ENCODE measurements at regions not wholly inside any gene's neighbourhood (a gene's known extent, or its start where the extent isn't known, plus 50 kb on each side); places are given as distances from the start of the nearest gene placed in this dataset.

- no peak for DNase-seq (ENCODE audit: low read depth, low spot score)
- ChIA-PET CTCF (no interaction called here), POLR2A (no interaction called here)
- no peak overlapping the region for H3K4me3 ChIP-seq (ENCODE audit: low read depth, low read length)
- TF ChIP-seq, protein P1, sequence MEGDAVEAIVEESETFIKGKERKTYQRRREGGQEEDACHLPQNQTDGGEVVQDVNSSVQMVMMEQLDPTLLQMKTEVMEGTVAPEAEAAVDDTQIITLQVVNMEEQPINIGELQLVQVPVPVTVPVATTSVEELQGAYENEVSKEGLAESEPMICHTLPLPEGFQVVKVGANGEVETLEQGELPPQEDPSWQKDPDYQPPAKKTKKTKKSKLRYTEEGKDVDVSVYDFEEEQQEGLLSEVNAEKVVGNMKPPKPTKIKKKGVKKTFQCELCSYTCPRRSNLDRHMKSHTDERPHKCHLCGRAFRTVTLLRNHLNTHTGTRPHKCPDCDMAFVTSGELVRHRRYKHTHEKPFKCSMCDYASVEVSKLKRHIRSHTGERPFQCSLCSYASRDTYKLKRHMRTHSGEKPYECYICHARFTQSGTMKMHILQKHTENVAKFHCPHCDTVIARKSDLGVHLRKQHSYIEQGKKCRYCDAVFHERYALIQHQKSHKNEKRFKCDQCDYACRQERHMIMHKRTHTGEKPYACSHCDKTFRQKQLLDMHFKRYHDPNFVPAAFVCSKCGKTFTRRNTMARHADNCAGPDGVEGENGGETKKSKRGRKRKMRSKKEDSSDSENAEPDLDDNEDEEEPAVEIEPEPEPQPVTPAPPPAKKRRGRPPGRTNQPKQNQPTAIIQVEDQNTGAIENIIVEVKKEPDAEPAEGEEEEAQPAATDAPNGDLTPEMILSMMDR (IDR thresholded peaks at IDR 0.05; ENCODE audit: insufficient read depth, low read length, missing control alignments) = no peak
Measured at GRCh38 chr1:239570878-239571277, 184.5 kb downstream of the CHRM3 start.

GRCh38 chr1:239572183-239572582, 185.8 kb downstream of the CHRM3 start:
- POLR2A ChIA-PET = no interaction called here
- TF ChIP-seq, protein P1 (IDR thresholded peaks at IDR 0.05; ENCODE audit: insufficient read depth, low read length, missing control alignments) = no peak

DNA sequence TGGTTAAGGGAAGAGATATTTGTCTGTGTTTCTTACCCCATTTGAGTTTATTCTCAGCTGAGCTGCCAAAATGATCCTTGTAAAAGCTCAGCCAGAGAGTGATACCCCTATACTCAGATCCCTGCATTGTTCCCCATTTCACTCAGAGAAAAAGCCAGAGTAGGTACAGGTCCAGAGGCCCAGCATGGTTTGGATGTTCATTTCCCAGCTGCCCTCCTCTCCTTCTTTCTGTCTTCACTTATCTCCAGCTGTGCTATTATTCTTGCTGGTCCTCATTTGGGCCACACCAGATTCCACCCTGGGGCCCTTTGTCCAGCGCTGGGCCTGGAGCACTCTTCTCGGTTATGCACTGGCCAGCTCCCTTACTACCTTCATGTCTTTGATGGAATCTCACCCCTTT, 187.7 kb downstream of the CHRM3 start:
- CTCF ChIA-PET = no interaction called here
- no peak for DNase-seq (ENCODE audit: low read depth, low spot score)
- POLR2A ChIA-PET = no interaction called here
- no peak overlapping the region for H3K4me3 ChIP-seq (ENCODE audit: low read depth, low read length)
- TF ChIP-seq, protein P1 (IDR thresholded peaks at IDR 0.05; ENCODE audit: insufficient read depth, low read length, missing control alignments) = no peak

More at GRCh38 chr1:239572183-239572582, 185.8 kb downstream of the CHRM3 start:
- no peak for DNase-seq (ENCODE audit: low read depth, low spot score)
- H3K4me3 ChIP-seq (ENCODE audit: low read depth, low read length) = no peak overlapping the region
- CTCF ChIA-PET = no interaction called here

GRCh38 chr1:239575113-239575512, 188.7 kb downstream of the CHRM3 start:
- ChIA-PET CTCF (no interaction called here), POLR2A (no interaction called here)
- no peak overlapping the region for H3K4me3 ChIP-seq (ENCODE audit: low read depth, low read length)
- no peak for DNase-seq (ENCODE audit: low read depth, low spot score)
- TF ChIP-seq, protein P1 (IDR thresholded peaks at IDR 0.05; ENCODE audit: insufficient read depth, low read length, missing control alignments) = no peak

DNA sequence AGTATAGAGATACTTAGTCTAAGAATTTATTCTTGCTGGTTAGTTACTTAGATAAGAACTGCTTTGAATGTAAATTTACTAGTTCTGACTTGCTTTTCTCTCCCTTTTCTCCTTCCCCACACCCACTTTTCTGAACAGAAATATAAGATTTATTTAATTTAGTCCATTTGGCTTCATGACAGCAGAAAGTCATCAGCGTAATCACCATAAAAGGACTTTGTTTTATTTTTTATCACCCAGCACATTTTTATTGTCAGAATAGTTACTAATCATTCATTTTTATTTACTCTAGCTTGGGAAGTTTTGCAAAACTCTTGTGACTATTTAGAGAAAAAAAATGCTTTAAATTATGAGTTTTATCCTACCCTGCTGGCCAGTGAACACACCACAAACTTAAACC, 197.2 kb downstream of the CHRM3 start:
- H3K4me3 ChIP-seq (ENCODE audit: low read depth, low read length) = no peak overlapping the region
- ChIA-PET POLR2A (no interaction called here), CTCF (no interaction called here)
- TF ChIP-seq, protein P1 (IDR thresholded peaks at IDR 0.05; ENCODE audit: insufficient read depth, low read length, missing control alignments) = no peak
- DNase-seq (ENCODE audit: low read depth, low spot score) = no peak

DNA sequence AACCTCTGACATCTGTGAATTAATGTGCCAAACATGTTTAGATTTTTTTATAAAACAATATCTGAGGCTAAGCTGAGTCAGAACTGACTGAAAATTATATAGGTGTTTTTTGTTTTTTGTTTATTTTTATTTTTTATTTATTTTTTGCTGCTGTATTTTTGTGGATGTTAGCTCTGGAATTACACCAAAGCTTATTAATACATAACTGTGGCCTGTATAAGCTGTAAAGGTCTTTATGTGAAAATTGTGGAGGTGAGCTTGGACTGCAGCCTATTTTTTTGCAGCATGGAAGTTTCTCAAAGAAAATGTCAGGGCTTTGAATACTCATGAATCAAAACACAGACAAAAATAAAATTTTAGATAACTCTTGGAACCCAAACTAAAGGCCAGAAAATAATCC, 199.8 kb downstream of the CHRM3 start:
- ChIA-PET CTCF (no interaction called here), POLR2A (no interaction called here)
- TF ChIP-seq, protein P1 (IDR thresholded peaks at IDR 0.05; ENCODE audit: insufficient read depth, low read length, missing control alignments) = no peak
- H3K4me3 ChIP-seq (ENCODE audit: low read depth, low read length) = no peak overlapping the region
- DNase-seq (ENCODE audit: low read depth, low spot score) = no peak
